Gastrocnemius medialis (tissue), 4 donors: ENCODE measurements at regions not wholly inside any gene's neighbourhood (a gene's known extent, or its start where the extent isn't known, plus 50 kb on each side); places are given as distances from the start of the nearest gene placed in this dataset.
A peak's percentile ranks its signal among the peaks of the same experiment; 100 is the strongest.

ENCODE experiments used
- ATAC-seq, 2 donors: fragments of 150-250 bp; one replicate each; pipeline ENCODE4 v1.9.1; 2016
- DNase-seq, 2 donors: peaks; one replicate each; pipeline ENCODE4 v3.0.0-alpha.2; 2019
- H3K27ac ChIP-seq, 4 donors: fragments of 200-600 bp; sonication (generic); 1 replicate in 1 of 4; 2 replicates in 3 of 4; pipeline ENCODE4 v1.5.1; 2016 to 2018; ENCODE audit warnings: mild to moderate bottlenecking in 2 of 4, moderate library complexity in 1 of 4
- H3K27me3 ChIP-seq, 3 donors: fragments of 200-600 bp; sonication (generic) in 2 of 3; 1 replicate in 1 of 3; 2 replicates in 2 of 3; pipeline versions ENCODE4 v1.5.1 to v1.6.0; 2016 to 2019; ENCODE audit warnings: mild to moderate bottlenecking in 1 of 3, moderate library complexity in 1 of 3
- H3K36me3 ChIP-seq, 2 donors: fragments of 200-600 bp; sonication (generic) in 1 of 2; one replicate each; pipeline ENCODE4 v1.5.1; 2017 to 2018
- H3K4me1 ChIP-seq, 2 donors: fragments of 200-600 bp; sonication (generic) in 1 of 2; one replicate each; pipeline ENCODE4 v1.5.1; 2016 to 2017; ENCODE audit warnings: mild to moderate bottlenecking in 2 of 2
- H3K4me3 ChIP-seq, 4 donors: fragments of 200-600 bp; sonication (generic) in 3 of 4; 1 replicate in 1 of 4; 2 replicates in 3 of 4; pipeline ENCODE4 v1.5.1; 2016 to 2019; ENCODE audit warnings: mild to moderate bottlenecking in 2 of 4
- H3K9me3 ChIP-seq, 3 donors: fragments of 200-600 bp; sonication (generic) in 2 of 3; 1 replicate in 1 of 3; 2 replicates in 2 of 3; pipeline ENCODE4 v1.5.1; 2016 to 2019
- POLR2A ChIP-seq, 2 donors: fragments of 450-650 bp; IDR thresholded peaks; one replicate each; pipeline ENCODE4 v1.6.1; 2017; ENCODE audit warnings: antibody characterized with exemption in 2 of 2, mild to moderate bottlenecking in 2 of 2, moderate library complexity in 2 of 2
- in situ Hi-C, 4 donors: fragments of 200-750 bp; cut with MboI; loops; one replicate each; pipeline versions ENCODE4 v1.15.0 to v1.8.0; 2017; ENCODE audit warnings: low sequenced_read_pairs in 4 of 4
- intact Hi-C: fragments of 100-400 bp; cut with DNase I; formaldehyde crosslinking; loops from one replicate; pipeline ENCODE4 v1.15.1; 2023; ENCODE audit warnings: low total_unique reads
- TF ChIP-seq, protein P1 (sequence below), 5 experiments: fragments of 450-650 bp in 3 of 5; fragments of 200-600 bp in 2 of 5; sonication (generic) in 2 of 5; IDR thresholded peaks in 4 of 5; conservative IDR thresholded peaks in 1 of 5; 1 replicate in 4 of 5; 2 replicates in 1 of 5; pipeline ENCODE4 v1.5.1; 2016 to 2019; ENCODE audit warnings: antibody characterized with exemption in 5 of 5, mild to moderate bottlenecking in 3 of 5, moderate library complexity in 3 of 5

GRCh38 chr14:29999013-29999539, 71.4 kb upstream of the PRKD1 start:
- Histone ChIP-seq H3K4me3 (no peak overlapping the region), H3K36me3 (no peaks in the 10 kb centered on the region), H3K9me3 (no peaks in the 10 kb centered on the region), H3K27ac (no peak overlapping the region), H3K27me3 (no peaks in the 10 kb centered on the region), H3K4me1 (no peaks in the 10 kb centered on the region)
- DNase-seq (no peak), ATAC-seq (no peak)
- intact Hi-C loops (no loop called here), in situ Hi-C loops (no loop called here)
- TF ChIP-seq POLR2A (IDR thresholded peaks at IDR 0.05), result no peak
- TF ChIP-seq, protein P1, sequence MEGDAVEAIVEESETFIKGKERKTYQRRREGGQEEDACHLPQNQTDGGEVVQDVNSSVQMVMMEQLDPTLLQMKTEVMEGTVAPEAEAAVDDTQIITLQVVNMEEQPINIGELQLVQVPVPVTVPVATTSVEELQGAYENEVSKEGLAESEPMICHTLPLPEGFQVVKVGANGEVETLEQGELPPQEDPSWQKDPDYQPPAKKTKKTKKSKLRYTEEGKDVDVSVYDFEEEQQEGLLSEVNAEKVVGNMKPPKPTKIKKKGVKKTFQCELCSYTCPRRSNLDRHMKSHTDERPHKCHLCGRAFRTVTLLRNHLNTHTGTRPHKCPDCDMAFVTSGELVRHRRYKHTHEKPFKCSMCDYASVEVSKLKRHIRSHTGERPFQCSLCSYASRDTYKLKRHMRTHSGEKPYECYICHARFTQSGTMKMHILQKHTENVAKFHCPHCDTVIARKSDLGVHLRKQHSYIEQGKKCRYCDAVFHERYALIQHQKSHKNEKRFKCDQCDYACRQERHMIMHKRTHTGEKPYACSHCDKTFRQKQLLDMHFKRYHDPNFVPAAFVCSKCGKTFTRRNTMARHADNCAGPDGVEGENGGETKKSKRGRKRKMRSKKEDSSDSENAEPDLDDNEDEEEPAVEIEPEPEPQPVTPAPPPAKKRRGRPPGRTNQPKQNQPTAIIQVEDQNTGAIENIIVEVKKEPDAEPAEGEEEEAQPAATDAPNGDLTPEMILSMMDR (IDR thresholded peaks at IDR 0.05 in 4 of 5, conservative IDR thresholded peaks at IDR 0.05 in 1 of 5), result no peak

DNA sequence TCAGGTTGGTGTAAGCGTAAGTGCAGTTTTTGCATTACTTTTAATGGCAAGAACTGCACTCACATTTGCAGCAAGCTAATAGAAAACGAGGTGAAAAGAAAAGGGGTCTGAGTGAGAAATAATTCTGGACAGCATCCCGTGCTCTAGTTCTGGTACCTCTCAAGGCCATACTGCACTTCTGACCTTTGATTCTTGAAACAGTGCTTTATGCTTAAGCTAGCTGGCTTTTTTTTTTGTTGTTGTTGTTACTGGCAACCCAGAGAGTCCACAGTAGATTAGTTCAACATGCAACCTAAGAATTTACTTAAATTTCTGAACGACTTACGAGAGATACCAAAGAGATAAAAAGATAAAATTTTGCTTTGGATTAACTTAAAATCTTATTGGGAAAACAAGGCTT, 75.2 kb upstream of the PRKD1 start:
- Histone ChIP-seq H3K27ac (no peak overlapping the region), H3K4me3 (no peak overlapping the region), H3K4me1 (no peaks in the 10 kb centered on the region), H3K9me3 (no peaks in the 10 kb centered on the region), H3K36me3 (no peaks in the 10 kb centered on the region), H3K27me3 (no peaks in the 10 kb centered on the region)
- TF ChIP-seq POLR2A (IDR thresholded peaks at IDR 0.05), result no peak
- TF ChIP-seq, protein P1 (IDR thresholded peaks at IDR 0.05 in 4 of 5, conservative IDR thresholded peaks at IDR 0.05 in 1 of 5), result no peak
- DNase-seq, result no peak
- in situ Hi-C loops (loop anchor here in 3 of 4 donors (10.0 kb wide), 3 partner anchors 438 to 458 kb away; no protein-coding TSS in a partner anchor), intact Hi-C loops (no loop called here)
- no peak for ATAC-seq

DNA sequence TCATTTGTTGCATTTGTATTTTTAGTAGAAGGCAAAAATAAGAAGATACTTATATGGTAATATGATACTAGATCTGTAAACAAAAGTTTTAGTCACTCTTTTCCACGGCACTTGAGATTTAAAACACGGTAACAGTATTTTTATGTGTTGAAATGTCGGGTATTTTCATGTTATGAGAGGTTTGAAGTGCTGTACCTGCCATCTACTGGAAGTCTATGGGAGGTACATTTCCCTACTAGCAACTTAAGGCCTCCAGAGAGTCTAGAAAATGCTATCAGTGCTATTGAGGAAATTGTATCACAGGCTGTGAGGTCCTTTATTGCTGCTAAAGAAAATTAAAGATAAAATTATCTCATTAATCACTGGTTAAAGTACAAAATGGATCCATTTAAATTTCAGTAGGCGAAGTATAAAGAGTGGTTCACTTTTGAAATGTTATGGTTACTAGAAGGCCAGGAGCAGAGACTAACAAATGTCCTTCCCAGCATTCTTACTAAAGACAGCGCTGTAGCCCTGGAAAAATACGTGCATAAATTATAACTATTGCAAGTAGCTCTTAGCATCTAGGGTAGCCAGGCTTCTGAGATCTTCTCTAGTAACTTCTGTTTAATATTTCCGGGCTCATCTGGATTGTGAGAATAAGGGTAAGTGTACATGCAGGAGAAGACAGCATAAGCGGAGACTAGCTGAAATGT, 77.6 kb upstream of the PRKD1 start:
- no peaks in the 10 kb centered on the region for H3K27me3 ChIP-seq
- H3K9me3 ChIP-seq, result no peaks in the 10 kb centered on the region
- H3K4me3 ChIP-seq, result no peak overlapping the region
- H3K4me1 ChIP-seq, result no peaks in the 10 kb centered on the region
- no peak for DNase-seq
- in situ Hi-C loops, result loop anchor here (5.0 to 10.0 kb wide), 4 partner anchors 440 to 460 kb away; no protein-coding TSS in a partner anchor
- TF ChIP-seq, protein P1 (IDR thresholded peaks at IDR 0.05 in 4 of 5, conservative IDR thresholded peaks at IDR 0.05 in 1 of 5), result peak in 4 of 5 experiments; percentile 55 to 65 (median 60)
- no peak for TF ChIP-seq POLR2A (IDR thresholded peaks at IDR 0.05)
- intact Hi-C loops, result loop anchor here (2.0 kb wide), 1 partner anchor 294 kb away; no protein-coding TSS in a partner anchor
- peak; percentile 39 to 41 for ATAC-seq
- no peaks in the 10 kb centered on the region for H3K36me3 ChIP-seq
- no peak overlapping the region for H3K27ac ChIP-seq

GRCh38 chr14:30006695-30007094, 79.0 kb upstream of the PRKD1 start:
- no peaks in the 10 kb centered on the region for H3K27me3 ChIP-seq
- no peak for TF ChIP-seq POLR2A (IDR thresholded peaks at IDR 0.05)
- TF ChIP-seq, protein P1 (IDR thresholded peaks at IDR 0.05 in 4 of 5, conservative IDR thresholded peaks at IDR 0.05 in 1 of 5), result no peak
- ATAC-seq (no peak), DNase-seq (no peak)
- in situ Hi-C loops (loop anchor here (5.0 to 10.0 kb wide), 4 partner anchors 442 to 462 kb away; no protein-coding TSS in a partner anchor), intact Hi-C loops (no loop called here)
- no peak overlapping the region for H3K4me3 ChIP-seq
- no peak overlapping the region for H3K27ac ChIP-seq
- H3K4me1 ChIP-seq, result no peaks in the 10 kb centered on the region
- no peaks in the 10 kb centered on the region for H3K36me3 ChIP-seq
- H3K9me3 ChIP-seq, result no peaks in the 10 kb centered on the region
